ENCODE measurements at regions not wholly inside any gene's neighbourhood (a gene's known extent, or its start where the extent isn't known, plus 50 kb on each side); places are given as distances from the start of the nearest gene placed in this dataset.
A peak's percentile ranks its signal among the peaks of the same experiment; 100 is the strongest.

GRCh38 chr1:222167111-222167510 lies 380.8 kb downstream of the HHIPL2 start:
- H3K4me1 Mint-ChIP-seq: no peaks in the 10 kb centered on the region

More at GRCh38 chr1:222167111-222167510, 380.8 kb downstream of the HHIPL2 start:
- no peak overlapping the region for H3K23ac ChIP-seq (ENCODE audit: insufficient read length, low read depth, low read length)
- no peaks in the 10 kb centered on the region for H3K27me3 ChIP-seq (ENCODE audit: insufficient read depth, low read length)
- no peaks in the 10 kb centered on the region for H3K4me1 ChIP-seq (ENCODE audit: insufficient read depth, low read length)
- H2AFZ ChIP-seq (ENCODE audit: low read length): no peak overlapping the region
- no CpG with 5 or more reads among the region's 3 CpGs for WGBS (ENCODE audit: extremely low coverage, insufficient read length, low lambda C conversion rate)
- no peak overlapping the region for H3K4me2 ChIP-seq (ENCODE audit: insufficient read depth, insufficient read length, low read length)
- DNase-seq: peak; percentile 58
- H3K79me1 ChIP-seq (ENCODE audit: insufficient read depth, low read depth, low read length, poor library complexity, severe bottlenecking): no peaks in the 10 kb centered on the region
- H4K8ac ChIP-seq (replicated peaks; ENCODE audit: insufficient read length, low read depth, low read length): no peak overlapping the region
- H3K56ac ChIP-seq (ENCODE audit: insufficient read length, low read depth, low read length): no peak overlapping the region
- H3K23me2 ChIP-seq (ENCODE audit: insufficient read length, low read depth, low read length, poor library complexity, severe bottlenecking): no peaks in the 10 kb centered on the region
- H3K9ac ChIP-seq (ENCODE audit: extremely low read depth, insufficient read length, low read length): no peak overlapping the region
- H3K79me2 ChIP-seq (ENCODE audit: insufficient read depth, low read length): no peaks in the 10 kb centered on the region
- no peak overlapping the region for H3K4ac ChIP-seq (ENCODE audit: low read depth, low read length)
- no peaks in the 10 kb centered on the region for H4K20me1 ChIP-seq (ENCODE audit: control insufficient read depth, insufficient read depth, insufficient read length)
- Mint-ChIP-seq H3K4me3 (no peak overlapping the region), H3K9me3 (peaks cover 0 to 11% of the 10 kb centered on the region in 2 experiments; a peak in 2 of 5 replicates), H3K27me3 (ENCODE audit: low read depth) (no peaks in the 10 kb centered on the region), H3K36me3 (ENCODE audit: insufficient read depth in 1 of 3, low read depth in 3 of 3) (no peaks in the 10 kb centered on the region), H3K27ac (no peak overlapping the region)
- peak; percentile 84 for TF ChIP-seq CTCF (conservative IDR thresholded peaks at IDR 0.05)
- H4K91ac ChIP-seq (ENCODE audit: insufficient read length, low read depth, low read length): no peak overlapping the region
- no peaks in the 10 kb centered on the region for H3K9me3 ChIP-seq (ENCODE audit: control insufficient read depth, low read depth, low read length)
- H2BK12ac ChIP-seq (ENCODE audit: insufficient read length, low read depth, low read length): no peak overlapping the region
- no peak overlapping the region for H4K5ac ChIP-seq (ENCODE audit: insufficient read length, low read depth, low read length)
- no peak overlapping the region for H2BK20ac ChIP-seq (ENCODE audit: low read depth, low read length, poor library complexity, severe bottlenecking)
- H3K18ac ChIP-seq (ENCODE audit: insufficient read length, low read depth, low read length): no peak overlapping the region
- no peak overlapping the region for H3K14ac ChIP-seq (ENCODE audit: insufficient read depth, low read length)
- no peak overlapping the region for H2BK15ac ChIP-seq (ENCODE audit: low read depth, low read length)
- no peak overlapping the region for H2BK5ac ChIP-seq (ENCODE audit: insufficient read length, low read length)
- no peak overlapping the region for H2BK120ac ChIP-seq (ENCODE audit: low read depth, low read length, poor library complexity, severe bottlenecking)
- H3K27ac ChIP-seq (ENCODE audit: insufficient read length, low read depth, low read length): no peak overlapping the region
- no peak overlapping the region for H2AK5ac ChIP-seq (ENCODE audit: insufficient read length, low read length)
- no peak overlapping the region for H3T11ph ChIP-seq (ENCODE audit: low read length)
